Upper lobe of left lung (tissue), 4 donors: ENCODE measurements at regions not wholly inside any gene's neighbourhood (a gene's known extent, or its start where the extent isn't known, plus 50 kb on each side); places are given as distances from the start of the nearest gene placed in this dataset.

Experiments
- POLR2A ChIP-seq, 4 donors: fragments of 450-650 bp; IDR thresholded peaks; one replicate each; pipeline ENCODE4 v1.5.1; 2016 to 2017; ENCODE audit warnings: antibody characterized with exemption in 4 of 4, mild to moderate bottlenecking in 2 of 4
- TF ChIP-seq, protein P1 (sequence below), 6 experiments: fragments of 450-650 bp in 4 of 6; fragments of 200-600 bp in 2 of 6; sonication (generic) in 2 of 6; IDR thresholded peaks; one replicate each; pipeline ENCODE4 v1.5.1; 2016 to 2019; ENCODE audit warnings: antibody characterized with exemption in 6 of 6

DNA sequence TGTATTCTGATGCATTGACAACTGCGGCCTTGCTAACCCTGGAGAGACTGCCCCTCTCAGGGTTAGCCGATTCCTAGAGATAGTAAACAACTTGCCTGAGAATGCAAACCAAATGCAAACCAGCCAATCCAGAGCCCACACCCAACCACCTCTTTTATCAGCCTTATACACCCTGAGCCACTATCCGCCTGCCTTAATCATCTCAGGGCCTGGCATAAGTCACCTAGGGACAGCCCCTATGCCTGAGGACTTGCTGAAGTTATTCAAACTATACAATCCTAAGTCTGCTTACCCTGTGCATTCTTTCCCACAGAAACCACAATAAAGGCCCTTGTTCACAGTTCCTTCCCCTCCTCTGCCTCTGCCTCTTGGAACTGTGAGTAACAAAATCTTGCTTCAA, 177.2 kb downstream of the KCNA5 start:
- no peak for TF ChIP-seq POLR2A (IDR thresholded peaks at IDR 0.05)
- TF ChIP-seq, protein P1, sequence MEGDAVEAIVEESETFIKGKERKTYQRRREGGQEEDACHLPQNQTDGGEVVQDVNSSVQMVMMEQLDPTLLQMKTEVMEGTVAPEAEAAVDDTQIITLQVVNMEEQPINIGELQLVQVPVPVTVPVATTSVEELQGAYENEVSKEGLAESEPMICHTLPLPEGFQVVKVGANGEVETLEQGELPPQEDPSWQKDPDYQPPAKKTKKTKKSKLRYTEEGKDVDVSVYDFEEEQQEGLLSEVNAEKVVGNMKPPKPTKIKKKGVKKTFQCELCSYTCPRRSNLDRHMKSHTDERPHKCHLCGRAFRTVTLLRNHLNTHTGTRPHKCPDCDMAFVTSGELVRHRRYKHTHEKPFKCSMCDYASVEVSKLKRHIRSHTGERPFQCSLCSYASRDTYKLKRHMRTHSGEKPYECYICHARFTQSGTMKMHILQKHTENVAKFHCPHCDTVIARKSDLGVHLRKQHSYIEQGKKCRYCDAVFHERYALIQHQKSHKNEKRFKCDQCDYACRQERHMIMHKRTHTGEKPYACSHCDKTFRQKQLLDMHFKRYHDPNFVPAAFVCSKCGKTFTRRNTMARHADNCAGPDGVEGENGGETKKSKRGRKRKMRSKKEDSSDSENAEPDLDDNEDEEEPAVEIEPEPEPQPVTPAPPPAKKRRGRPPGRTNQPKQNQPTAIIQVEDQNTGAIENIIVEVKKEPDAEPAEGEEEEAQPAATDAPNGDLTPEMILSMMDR (IDR thresholded peaks at IDR 0.05), result no peak
